ENCODE measurements at regions not wholly inside any gene's neighbourhood (a gene's known extent, or its start where the extent isn't known, plus 50 kb on each side); places are given as distances from the start of the nearest gene placed in this dataset.

DNA sequence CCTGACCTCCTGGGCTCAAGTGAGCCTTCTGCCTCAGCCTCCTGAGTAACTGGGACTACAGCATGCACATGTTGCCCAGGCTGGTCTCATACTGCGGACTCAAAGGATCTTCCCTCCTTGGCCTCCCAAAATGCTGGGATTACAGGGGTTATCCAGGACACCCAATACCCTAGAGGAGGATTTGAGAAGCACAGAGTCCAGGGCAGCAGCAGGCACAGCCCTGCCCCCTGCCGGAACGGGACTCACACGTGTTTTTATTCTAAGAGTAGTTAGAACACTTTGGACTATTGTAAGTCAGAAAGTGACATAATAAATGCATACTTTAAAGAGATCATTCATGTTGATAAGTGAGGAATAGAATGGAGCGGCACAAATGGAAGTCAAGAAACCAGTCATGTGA lies 80.2 kb downstream of the C6orf118 start:
- DNase-seq, result no peak

- DNase-seq, result no peak
Observed at GRCh38 chr6:165227644-165228329, 81.6 kb downstream of the C6orf118 start.

- DNase-seq, result no peak
Observed at GRCh38 chr6:165223736-165224135, 85.7 kb downstream of the C6orf118 start.

DNA sequence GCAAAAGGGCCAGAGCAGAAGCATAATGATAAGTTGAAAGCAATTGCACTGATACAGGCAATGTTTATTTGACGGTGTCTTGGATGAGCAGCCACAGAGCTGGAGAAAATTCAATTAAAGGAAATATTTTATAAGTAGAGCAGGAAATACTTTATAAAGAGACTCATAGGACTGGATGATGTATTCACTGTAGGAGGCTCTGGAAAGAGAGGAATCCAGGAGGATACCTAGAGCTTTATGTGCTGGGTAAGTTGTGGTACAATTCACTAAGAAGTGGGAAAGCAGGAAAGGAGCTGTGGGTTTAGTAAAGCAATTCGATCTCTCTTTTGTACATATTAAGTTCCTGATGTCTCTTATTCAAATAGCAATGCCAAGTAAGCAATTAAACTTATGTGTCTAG lies 86.3 kb downstream of the C6orf118 start:
- DNase-seq, result no peak

GRCh38 chr6:165222315-165223025 lies 86.9 kb downstream of the C6orf118 start:
- no peak for DNase-seq

GRCh38 chr6:165220045-165220444 lies 89.4 kb downstream of the C6orf118 start:
- DNase-seq, result no peak

DNA sequence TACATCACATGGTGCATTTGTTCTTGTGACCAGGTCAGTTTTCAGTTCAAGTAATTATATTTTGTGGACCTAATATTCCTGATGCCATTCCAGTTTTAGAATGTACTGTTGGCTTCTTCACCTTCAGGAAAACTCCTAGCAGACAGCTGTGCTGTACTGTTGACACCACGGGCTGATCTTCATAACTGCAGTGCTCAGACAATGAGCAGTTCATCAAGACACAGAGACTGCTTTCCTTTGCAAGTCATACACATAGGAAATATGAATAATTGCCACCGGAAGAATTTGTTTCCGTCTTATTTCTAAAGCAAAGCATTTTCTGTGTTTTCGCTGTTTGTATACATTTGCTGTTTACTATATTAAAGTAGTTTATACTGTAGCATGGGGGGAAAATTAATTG lies 89.8 kb downstream of the C6orf118 start:
- DNase-seq, result no peak

GRCh38 chr6:165218829-165219228 lies 90.6 kb downstream of the C6orf118 start:
- DNase-seq, result no peak

DNA sequence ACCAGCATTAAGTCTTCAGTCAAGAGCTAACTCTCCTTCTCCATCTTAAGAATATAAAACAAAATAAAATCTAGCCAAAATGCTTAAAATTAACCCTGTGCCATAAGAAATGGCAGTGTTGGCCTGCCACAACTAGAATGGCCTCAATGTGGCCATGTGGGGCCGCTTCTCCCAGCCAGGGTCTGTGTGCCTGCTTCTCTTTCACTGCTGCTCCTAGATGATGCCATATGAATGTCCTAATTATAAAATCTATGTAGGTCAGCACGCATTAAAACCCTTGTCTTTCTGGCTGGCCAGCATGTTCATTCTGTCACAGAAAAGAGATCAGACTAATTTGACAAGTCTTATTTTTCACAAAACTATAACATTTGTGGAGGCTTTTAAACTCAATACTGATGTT lies 102.6 kb downstream of the C6orf118 start:
- DNase-seq, result no peak

GRCh38 chr6:165205632-165206031 lies 103.8 kb downstream of the C6orf118 start:
- no peak for DNase-seq

GRCh38 chr6:165204807-165205545 lies 104.4 kb downstream of the C6orf118 start:
- no peak for DNase-seq

- DNase-seq, result no peak
Observed at GRCh38 chr6:165200178-165200577, 109.2 kb downstream of the C6orf118 start.

GRCh38 chr6:165191461-165191860 lies 117.9 kb downstream of the C6orf118 start:
- no peak for DNase-seq

GRCh38 chr6:165186441-165187205 lies 122.8 kb downstream of the C6orf118 start:
- DNase-seq, result no peak

DNA sequence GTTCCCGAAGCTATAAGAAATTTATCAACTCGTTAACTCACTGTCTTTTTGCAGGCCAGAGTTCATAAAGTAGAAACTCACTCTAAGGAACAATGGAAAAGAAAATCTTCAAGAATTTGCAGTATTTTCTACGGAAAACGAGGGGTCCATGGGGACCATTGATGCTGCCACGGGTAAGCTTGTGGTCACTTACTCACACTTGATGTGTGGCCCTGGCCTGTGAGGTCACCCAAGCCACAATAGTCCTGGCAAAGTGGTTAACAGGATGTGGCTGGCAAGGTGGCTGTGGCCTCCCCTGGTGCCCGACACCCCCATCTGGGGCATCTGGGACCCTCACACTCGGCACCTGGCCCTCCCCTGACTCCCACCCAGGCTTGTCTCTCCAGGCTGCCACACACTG lies 123.4 kb downstream of the C6orf118 start:
- DNase-seq, result no peak

GRCh38 chr6:165184192-165184979 lies 125.0 kb downstream of the C6orf118 start:
- DNase-seq, result no peak

DNA sequence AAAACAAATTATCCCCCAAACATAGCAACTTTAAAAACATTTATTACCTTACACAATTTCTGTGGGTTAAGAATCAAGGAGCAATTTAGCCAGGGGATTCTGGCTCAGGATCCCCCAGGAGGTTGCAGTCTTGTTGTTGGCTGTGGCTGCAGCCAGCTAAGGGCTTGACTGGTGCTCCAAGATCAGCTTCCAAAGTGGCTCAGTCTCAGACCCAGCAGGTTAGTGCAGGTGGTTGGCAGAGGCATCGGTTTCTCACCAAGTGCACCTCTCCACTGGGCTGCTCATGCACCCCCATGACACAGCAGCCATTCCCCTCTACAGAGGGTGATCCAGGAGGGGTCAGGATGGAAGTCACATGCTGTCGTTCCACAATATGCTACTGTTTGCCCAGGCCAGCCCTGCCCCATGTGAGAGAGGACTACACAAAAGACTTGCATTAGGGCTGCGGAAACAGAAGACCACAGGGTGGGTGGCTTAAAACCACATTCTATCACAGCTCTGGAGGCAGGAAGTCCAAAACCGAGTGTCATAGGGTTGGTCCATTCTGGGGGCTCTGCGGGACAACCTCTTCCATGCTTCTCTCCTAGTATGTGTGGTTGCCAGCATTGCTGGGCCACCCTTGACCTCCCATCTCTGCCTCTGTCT lies 125.8 kb downstream of the C6orf118 start:
- DNase-seq, result no peak

DNA sequence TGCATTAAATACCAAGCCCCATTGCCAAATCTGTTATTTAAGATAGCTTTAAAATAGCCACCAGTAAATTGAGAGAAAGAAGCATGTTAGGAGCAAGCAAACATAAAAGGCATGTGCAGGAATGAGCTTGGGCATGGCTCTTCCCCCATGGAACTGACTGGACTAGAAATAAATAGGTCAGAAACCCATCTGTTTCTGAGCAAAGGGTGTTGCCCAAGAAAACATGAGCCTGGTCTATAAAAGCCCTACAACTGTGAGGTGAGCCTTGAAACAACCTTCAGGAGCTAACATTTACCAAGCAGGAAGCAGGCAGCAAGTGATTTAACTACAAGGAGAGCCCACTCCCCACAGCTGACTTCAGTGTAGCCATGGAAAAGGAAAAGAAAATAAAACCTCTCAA lies 126.3 kb downstream of the C6orf118 start:
- DNase-seq, result no peak

DNA sequence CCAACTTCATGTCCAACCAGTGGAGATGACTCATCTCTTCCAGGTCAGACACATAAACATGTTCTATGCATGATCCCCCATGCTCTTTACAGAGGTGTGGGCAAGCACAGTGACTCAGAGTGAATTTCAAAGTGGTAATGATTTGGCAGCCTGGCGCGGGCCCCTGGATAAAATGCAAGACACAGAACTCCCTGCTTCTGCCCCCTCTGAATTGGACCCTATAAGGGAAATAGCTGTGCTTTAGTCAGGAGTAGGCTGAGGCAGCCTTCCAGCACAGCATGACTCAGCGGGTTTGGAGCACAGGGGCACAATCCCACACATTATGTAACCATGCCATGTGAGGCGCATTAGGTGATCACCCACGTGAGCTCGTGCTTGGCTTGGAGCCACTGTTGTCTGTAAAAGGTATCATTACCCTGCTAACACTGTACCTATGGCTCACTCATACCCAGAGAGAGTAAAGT lies 127.4 kb downstream of the C6orf118 start:
- no peak for DNase-seq

GRCh38 chr6:165178056-165178455 lies 131.3 kb downstream of the C6orf118 start:
- no peak for DNase-seq

GRCh38 chr6:165173484-165173883 lies 135.9 kb downstream of the C6orf118 start:
- no peak for DNase-seq
